ENCODE measurements at regions not wholly inside any gene's neighbourhood (a gene's known extent, or its start where the extent isn't known, plus 50 kb on each side); places are given as distances from the start of the nearest gene placed in this dataset.

GRCh38 chr12:73414926-73415325 is 1122.7 kb upstream of the ATXN7L3B start:
- FAIRE-seq = no peak
- no peak overlapping the region for H3K4me3 ChIP-seq (ENCODE audit: low read length in 3 of 3)
- DNase-seq = no peak
- TF ChIP-seq, protein P1, sequence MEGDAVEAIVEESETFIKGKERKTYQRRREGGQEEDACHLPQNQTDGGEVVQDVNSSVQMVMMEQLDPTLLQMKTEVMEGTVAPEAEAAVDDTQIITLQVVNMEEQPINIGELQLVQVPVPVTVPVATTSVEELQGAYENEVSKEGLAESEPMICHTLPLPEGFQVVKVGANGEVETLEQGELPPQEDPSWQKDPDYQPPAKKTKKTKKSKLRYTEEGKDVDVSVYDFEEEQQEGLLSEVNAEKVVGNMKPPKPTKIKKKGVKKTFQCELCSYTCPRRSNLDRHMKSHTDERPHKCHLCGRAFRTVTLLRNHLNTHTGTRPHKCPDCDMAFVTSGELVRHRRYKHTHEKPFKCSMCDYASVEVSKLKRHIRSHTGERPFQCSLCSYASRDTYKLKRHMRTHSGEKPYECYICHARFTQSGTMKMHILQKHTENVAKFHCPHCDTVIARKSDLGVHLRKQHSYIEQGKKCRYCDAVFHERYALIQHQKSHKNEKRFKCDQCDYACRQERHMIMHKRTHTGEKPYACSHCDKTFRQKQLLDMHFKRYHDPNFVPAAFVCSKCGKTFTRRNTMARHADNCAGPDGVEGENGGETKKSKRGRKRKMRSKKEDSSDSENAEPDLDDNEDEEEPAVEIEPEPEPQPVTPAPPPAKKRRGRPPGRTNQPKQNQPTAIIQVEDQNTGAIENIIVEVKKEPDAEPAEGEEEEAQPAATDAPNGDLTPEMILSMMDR (IDR thresholded peaks at IDR 0.05; ENCODE audit: borderline replicate concordance, extremely low read depth, insufficient read depth) = no peak
- H3K9ac ChIP-seq (ENCODE audit: low read length in 3 of 3) = no peak overlapping the region
- H3K27ac ChIP-seq (ENCODE audit: low read depth in 2 of 2, low read length in 2 of 2) = no peak overlapping the region
- peaks cover 0 to 12% (median 3%) of the 10 kb centered on the region in 3 donors for H3K9me3 ChIP-seq (ENCODE audit: control insufficient read depth in 2 of 3, insufficient read depth in 1 of 3, low read length in 3 of 3)
- intact Hi-C loops (cut with DNase I) = no loop called here
- H3K27me3 ChIP-seq (ENCODE audit: control insufficient read depth, insufficient read depth, low read length) = no peaks in the 10 kb centered on the region
- no peaks in the 10 kb centered on the region for H3K36me3 ChIP-seq (ENCODE audit: control insufficient read depth in 2 of 3, insufficient read depth in 3 of 3, low read length in 3 of 3)
- no peaks in the 10 kb centered on the region for H3K4me1 ChIP-seq (ENCODE audit: control insufficient read depth in 2 of 3, insufficient read depth in 2 of 3, low read depth in 1 of 3, low read length in 3 of 3)

GRCh38 chr12:73418541-73418940 is 1119.1 kb upstream of the ATXN7L3B start:
- DNase-seq (no peak), FAIRE-seq (no peak)
- intact Hi-C loops (cut with DNase I) = no loop called here
- Histone ChIP-seq H3K36me3 (ENCODE audit: control insufficient read depth in 2 of 3, insufficient read depth in 3 of 3, low read length in 3 of 3) (no peaks in the 10 kb centered on the region), H3K9ac (ENCODE audit: low read length in 3 of 3) (no peak overlapping the region), H3K27ac (ENCODE audit: low read depth in 2 of 2, low read length in 2 of 2) (no peak overlapping the region), H3K27me3 (ENCODE audit: control insufficient read depth, insufficient read depth, low read length) (no peaks in the 10 kb centered on the region), H3K9me3 (ENCODE audit: control insufficient read depth in 2 of 3, insufficient read depth in 1 of 3, low read length in 3 of 3) (peaks cover 0 to 7% (median 3%) of the 10 kb centered on the region in 3 donors), H3K4me1 (ENCODE audit: control insufficient read depth in 2 of 3, insufficient read depth in 2 of 3, low read depth in 1 of 3, low read length in 3 of 3) (no peaks in the 10 kb centered on the region), H3K4me3 (ENCODE audit: low read length in 3 of 3) (no peak overlapping the region)
- TF ChIP-seq, protein P1 (IDR thresholded peaks at IDR 0.05; ENCODE audit: borderline replicate concordance, extremely low read depth, insufficient read depth) = no peak

- TF ChIP-seq, protein P1 (IDR thresholded peaks at IDR 0.05; ENCODE audit: borderline replicate concordance, extremely low read depth, insufficient read depth) = no peak
- no peak overlapping the region for H3K9ac ChIP-seq (ENCODE audit: low read length in 3 of 3)
- FAIRE-seq (no peak), DNase-seq (no peak)
- no peak overlapping the region for H3K4me3 ChIP-seq (ENCODE audit: low read length in 3 of 3)
- intact Hi-C loops (cut with DNase I) = no loop called here
- H3K4me1 ChIP-seq (ENCODE audit: control insufficient read depth in 2 of 3, insufficient read depth in 2 of 3, low read depth in 1 of 3, low read length in 3 of 3) = no peaks in the 10 kb centered on the region
- no peak overlapping the region for H3K27ac ChIP-seq (ENCODE audit: low read depth in 2 of 2, low read length in 2 of 2)
- H3K27me3 ChIP-seq (ENCODE audit: control insufficient read depth, insufficient read depth, low read length) = no peaks in the 10 kb centered on the region
- no peaks in the 10 kb centered on the region for H3K36me3 ChIP-seq (ENCODE audit: control insufficient read depth in 2 of 3, insufficient read depth in 3 of 3, low read length in 3 of 3)
- no peaks in the 10 kb centered on the region for H3K9me3 ChIP-seq (ENCODE audit: control insufficient read depth in 2 of 3, insufficient read depth in 1 of 3, low read length in 3 of 3)
Observed at GRCh38 chr12:73421832-73422231, 1115.8 kb upstream of the ATXN7L3B start.

DNA sequence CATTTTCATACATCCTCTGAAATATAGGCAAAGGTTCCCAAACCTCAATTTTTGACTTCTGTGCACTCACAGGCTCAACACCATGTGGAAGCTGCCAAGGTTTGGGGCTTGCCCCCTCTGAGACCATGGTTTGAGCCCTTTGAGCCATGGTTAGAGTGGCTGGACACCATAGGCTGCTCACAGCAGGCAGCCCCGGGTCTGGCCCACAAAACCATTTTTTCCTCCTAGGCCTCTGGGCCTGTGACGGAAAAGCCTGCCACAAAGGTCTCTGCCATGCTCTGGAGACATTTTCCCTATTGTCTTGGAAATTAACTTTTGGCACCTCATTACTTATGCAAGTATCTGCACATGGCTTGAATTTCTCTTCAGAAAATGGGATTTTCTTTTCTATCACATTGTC is 1113.2 kb upstream of the ATXN7L3B start:
- Histone ChIP-seq H3K4me1 (ENCODE audit: control insufficient read depth in 2 of 3, insufficient read depth in 2 of 3, low read depth in 1 of 3, low read length in 3 of 3) (no peaks in the 10 kb centered on the region), H3K27me3 (ENCODE audit: control insufficient read depth, insufficient read depth, low read length) (no peaks in the 10 kb centered on the region), H3K9me3 (ENCODE audit: control insufficient read depth in 2 of 3, insufficient read depth in 1 of 3, low read length in 3 of 3) (no peaks in the 10 kb centered on the region), H3K9ac (ENCODE audit: low read length in 3 of 3) (no peak overlapping the region), H3K27ac (ENCODE audit: low read depth in 2 of 2, low read length in 2 of 2) (no peak overlapping the region), H3K36me3 (ENCODE audit: control insufficient read depth in 2 of 3, insufficient read depth in 3 of 3, low read length in 3 of 3) (no peaks in the 10 kb centered on the region), H3K4me3 (ENCODE audit: low read length in 3 of 3) (no peak overlapping the region)
- intact Hi-C loops (cut with DNase I) = no loop called here
- FAIRE-seq (no peak), DNase-seq (no peak)
- TF ChIP-seq, protein P1 (IDR thresholded peaks at IDR 0.05; ENCODE audit: borderline replicate concordance, extremely low read depth, insufficient read depth) = no peak

Measured in kidney (tissue), 13 donors.